BE2C (cell line): ENCODE measurements at regions not wholly inside any gene's neighbourhood (a gene's known extent, or its start where the extent isn't known, plus 50 kb on each side); places are given as distances from the start of the nearest gene placed in this dataset.

Source experiments
- DNase-seq: peaks from one replicate; pipeline ENCODE4 v3.0.0-alpha.2; 2020
- H3K27me3 ChIP-seq: fragments of 250-450 bp; sonication (Bioruptor Pico); 2 replicates; pipeline ENCODE4 v1.5.1; 2020; ENCODE audit warnings: mild to moderate bottlenecking
- H3K36me3 ChIP-seq: fragments of 250-450 bp; sonication (Bioruptor Pico); 2 replicates; pipeline ENCODE4 v1.5.1; 2020; ENCODE audit warnings: mild to moderate bottlenecking
- H3K4me1 ChIP-seq: fragments of 250-450 bp; sonication (Bioruptor Pico); 2 replicates; pipeline ENCODE4 v1.5.1; 2020
- H3K4me3 ChIP-seq: 2 replicates; pipeline ENCODE4 v1.5.1; 2011; ENCODE audit warnings: low read depth, low read length
- H3K9me3 ChIP-seq: fragments of 250-450 bp; sonication (Bioruptor Pico); 2 replicates; pipeline ENCODE4 v1.5.1; 2020
- TF ChIP-seq, protein P1 (sequence below): IDR thresholded peaks from 2 replicates; pipeline ENCODE4 v1.5.1; 2012; ENCODE audit warnings: mild to moderate bottlenecking, low read depth, low read length

DNA sequence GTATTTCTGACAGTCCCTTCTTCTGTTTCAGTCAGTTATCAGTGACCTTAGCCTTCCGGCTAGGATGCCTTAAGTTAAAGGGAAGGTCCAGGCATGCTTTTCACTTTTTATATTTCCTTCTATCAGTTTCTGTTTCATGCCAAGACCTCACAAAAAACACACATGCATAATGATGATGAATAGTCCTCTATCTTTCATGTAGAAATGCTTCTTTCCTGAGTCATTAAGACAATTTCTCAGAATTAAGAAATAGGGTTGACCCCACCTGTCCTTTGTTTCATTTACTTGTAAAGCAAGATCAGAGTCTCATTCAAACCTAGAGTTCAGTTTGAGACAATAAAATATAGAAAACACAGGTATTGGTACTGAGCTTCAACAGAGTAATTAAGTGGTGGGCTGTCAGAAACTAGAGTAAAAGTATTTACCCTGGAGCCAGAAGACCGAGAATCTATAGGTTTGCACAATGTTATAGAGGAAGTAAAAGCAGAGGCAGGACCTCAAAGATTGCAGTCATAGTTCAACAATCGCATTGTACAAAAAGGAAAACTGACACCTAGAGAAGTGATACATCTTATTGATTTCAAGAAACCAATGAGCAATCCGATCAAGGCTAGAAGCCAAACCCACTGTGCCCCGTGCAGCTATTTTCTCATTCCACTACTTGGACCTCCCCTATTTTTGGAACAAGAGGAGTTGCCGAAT is 118.7 kb upstream of the PUM3 start:
- no peaks in the 10 kb centered on the region for H3K9me3 ChIP-seq
- TF ChIP-seq, protein P1, sequence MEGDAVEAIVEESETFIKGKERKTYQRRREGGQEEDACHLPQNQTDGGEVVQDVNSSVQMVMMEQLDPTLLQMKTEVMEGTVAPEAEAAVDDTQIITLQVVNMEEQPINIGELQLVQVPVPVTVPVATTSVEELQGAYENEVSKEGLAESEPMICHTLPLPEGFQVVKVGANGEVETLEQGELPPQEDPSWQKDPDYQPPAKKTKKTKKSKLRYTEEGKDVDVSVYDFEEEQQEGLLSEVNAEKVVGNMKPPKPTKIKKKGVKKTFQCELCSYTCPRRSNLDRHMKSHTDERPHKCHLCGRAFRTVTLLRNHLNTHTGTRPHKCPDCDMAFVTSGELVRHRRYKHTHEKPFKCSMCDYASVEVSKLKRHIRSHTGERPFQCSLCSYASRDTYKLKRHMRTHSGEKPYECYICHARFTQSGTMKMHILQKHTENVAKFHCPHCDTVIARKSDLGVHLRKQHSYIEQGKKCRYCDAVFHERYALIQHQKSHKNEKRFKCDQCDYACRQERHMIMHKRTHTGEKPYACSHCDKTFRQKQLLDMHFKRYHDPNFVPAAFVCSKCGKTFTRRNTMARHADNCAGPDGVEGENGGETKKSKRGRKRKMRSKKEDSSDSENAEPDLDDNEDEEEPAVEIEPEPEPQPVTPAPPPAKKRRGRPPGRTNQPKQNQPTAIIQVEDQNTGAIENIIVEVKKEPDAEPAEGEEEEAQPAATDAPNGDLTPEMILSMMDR, result no peak
- no peak for DNase-seq
- no peaks in the 10 kb centered on the region for H3K36me3 ChIP-seq
- no peak overlapping the region for H3K4me3 ChIP-seq
- H3K27me3 ChIP-seq, result no peaks in the 10 kb centered on the region
- no peaks in the 10 kb centered on the region for H3K4me1 ChIP-seq

DNA sequence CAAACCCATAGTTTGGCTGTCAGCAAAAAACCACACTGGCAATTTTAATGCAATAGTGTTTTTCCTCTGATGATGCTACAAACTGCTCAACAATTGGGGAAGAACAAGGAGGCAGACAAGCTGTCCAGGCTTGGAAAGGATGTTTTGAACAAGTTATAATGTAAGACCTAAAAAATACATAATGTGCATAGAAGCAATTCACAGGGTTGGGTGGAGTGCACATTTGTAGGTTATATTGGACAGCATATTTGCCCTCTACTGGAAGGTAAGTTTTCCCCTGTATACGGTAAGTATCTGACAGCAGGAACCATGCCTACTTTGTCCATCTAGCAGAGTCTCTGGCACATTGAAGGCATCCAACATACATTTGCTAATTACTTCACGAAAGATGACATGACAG is 114.3 kb upstream of the PUM3 start:
- Histone ChIP-seq H3K4me1 (no peaks in the 10 kb centered on the region), H3K36me3 (no peaks in the 10 kb centered on the region), H3K27me3 (no peaks in the 10 kb centered on the region), H3K4me3 (no peak overlapping the region), H3K9me3 (no peaks in the 10 kb centered on the region)
- TF ChIP-seq, protein P1, result no peak
- no peak for DNase-seq

DNA sequence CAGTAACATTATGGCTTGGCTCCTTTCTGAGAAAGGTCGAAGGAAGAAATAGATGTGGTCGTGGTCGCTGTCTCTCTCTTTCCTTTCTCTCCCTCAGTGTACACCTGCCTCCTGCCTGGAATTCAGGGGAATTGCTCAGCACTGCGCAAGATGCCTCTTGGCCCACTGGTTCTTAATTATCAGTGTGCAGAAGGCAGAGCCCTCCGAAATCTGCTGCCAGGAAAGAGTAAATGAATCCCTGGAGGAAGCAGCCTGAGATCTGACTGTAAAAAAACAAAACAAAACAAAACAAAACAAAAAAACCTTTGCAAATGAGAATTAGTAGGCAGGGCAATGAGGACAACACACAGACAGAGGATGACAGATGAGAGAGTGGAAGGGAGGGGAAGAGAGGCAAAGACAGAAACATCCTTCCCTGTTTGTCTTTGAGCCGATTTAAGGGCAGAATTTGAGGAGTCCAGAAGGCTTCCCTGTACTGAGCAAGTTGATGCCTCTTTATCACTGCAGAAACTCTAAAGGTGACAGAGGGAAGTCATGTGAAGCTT is 113.8 kb upstream of the PUM3 start:
- Histone ChIP-seq H3K4me1 (no peaks in the 10 kb centered on the region), H3K9me3 (no peaks in the 10 kb centered on the region), H3K4me3 (no peak overlapping the region), H3K36me3 (no peaks in the 10 kb centered on the region), H3K27me3 (no peaks in the 10 kb centered on the region)
- TF ChIP-seq, protein P1, result no peak
- DNase-seq, result no peak

DNA sequence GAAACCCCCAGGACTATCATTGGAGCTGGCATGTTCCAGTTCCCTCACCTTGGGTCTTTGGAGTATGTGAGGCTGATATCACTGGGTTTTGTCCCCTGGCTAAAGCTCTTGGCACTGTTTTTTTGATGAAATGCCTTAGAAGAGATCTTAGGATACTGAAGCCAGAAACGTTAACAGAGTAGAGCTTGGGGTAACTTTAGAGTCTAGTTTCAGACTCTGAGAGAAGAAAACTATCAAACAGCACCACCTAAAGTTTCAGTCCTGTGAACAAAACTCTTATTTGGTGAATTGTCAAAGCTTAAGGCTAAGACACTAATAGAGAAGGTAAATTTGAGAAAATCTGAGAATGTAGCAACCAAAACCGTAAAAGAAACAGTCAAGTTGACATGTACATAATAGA is 111.7 kb upstream of the PUM3 start:
- TF ChIP-seq, protein P1, result no peak
- H3K4me1 ChIP-seq, result no peaks in the 10 kb centered on the region
- H3K27me3 ChIP-seq, result no peaks in the 10 kb centered on the region
- DNase-seq, result no peak
- H3K9me3 ChIP-seq, result no peaks in the 10 kb centered on the region
- H3K4me3 ChIP-seq, result no peak overlapping the region
- H3K36me3 ChIP-seq, result no peaks in the 10 kb centered on the region

DNA sequence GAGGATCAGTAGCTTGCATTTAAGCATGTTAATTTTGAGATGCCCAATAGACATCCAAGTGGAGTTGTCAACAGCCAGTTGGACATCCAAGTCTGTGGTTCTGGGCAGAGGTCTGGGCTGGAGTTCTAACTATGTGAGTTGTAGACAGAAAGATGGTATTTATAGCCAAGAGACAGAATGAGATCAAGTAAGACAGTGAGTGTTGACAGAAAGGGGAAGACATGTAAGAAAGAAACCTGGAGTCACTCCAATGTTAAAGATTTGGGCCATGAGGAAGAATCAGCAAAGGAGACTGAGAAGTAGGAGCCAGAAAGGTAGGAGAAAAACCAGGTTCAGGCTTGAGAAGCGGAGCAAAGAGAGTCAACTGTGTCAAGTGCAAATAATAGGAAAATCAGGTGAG is 95.5 kb upstream of the PUM3 start:
- no peaks in the 10 kb centered on the region for H3K36me3 ChIP-seq
- no peaks in the 10 kb centered on the region for H3K9me3 ChIP-seq
- H3K4me1 ChIP-seq, result no peaks in the 10 kb centered on the region
- H3K4me3 ChIP-seq, result no peak overlapping the region
- no peak for DNase-seq
- TF ChIP-seq, protein P1, result no peak
- no peaks in the 10 kb centered on the region for H3K27me3 ChIP-seq

DNA sequence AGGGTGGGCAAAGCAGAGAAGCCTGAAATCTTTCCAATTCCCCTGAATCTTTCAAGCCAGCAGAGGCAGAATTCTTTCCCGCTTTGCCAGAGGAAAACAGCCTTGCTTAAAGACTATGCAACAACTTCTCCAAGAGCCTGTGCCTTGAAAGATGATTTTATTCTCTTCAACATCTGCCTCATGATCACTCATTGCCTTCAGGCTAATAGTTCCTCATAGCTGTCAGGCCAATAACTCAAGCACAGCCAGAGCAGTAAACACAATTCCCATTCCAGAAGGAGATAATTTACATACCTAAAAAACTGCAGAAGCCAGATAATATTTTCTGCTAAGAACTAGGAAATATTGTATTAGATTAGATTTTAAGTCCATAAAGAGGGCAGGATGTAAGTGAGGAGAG is 92.3 kb upstream of the PUM3 start:
- Histone ChIP-seq H3K36me3 (no peaks in the 10 kb centered on the region), H3K4me3 (no peak overlapping the region), H3K27me3 (no peaks in the 10 kb centered on the region), H3K4me1 (no peaks in the 10 kb centered on the region), H3K9me3 (no peaks in the 10 kb centered on the region)
- DNase-seq, result no peak
- TF ChIP-seq, protein P1, result no peak
